ENCODE measurements at regions not wholly inside any gene's neighbourhood (a gene's known extent, or its start where the extent isn't known, plus 50 kb on each side); places are given as distances from the start of the nearest gene placed in this dataset.

DNA sequence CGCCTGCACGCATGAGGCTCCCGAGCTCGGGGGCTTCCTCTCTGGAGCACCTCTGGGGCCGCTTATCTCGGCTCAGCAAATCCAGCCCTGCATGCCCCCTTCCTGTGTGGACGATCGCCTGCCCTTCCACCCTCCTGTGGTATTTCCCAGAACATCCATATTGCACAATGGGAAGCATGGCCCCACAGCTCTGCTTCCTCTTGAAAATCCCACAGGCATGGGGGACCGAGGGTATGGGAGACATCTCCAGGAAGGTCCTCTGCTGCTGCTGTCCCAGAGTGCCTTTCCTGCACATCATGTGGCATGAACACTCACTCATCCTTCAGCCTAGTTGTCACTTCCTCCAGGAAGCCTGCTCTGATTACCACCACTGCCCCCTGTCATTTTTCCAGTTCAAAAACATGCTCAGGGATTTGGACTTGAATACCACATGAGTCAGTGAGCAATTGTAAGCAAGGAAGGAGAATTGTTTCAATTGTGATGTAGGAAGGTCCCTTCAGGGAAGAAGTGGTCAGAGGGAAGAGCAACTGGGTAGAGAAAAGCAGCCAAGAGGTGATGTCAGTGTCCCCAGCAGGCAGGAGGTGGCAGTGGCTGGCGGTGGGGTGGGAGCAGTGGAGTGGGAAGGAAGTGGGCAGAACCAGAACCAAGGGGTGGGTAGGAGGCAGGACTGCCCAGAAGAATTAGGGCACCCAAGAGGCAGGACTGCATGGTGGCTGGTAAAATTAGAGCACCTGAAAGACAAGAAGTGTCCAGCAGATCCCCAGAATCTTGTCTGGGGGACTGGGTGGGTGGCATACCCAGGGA lies 67.5 kb upstream of the ZMIZ1 start:
- TF ChIP-seq, protein P1, sequence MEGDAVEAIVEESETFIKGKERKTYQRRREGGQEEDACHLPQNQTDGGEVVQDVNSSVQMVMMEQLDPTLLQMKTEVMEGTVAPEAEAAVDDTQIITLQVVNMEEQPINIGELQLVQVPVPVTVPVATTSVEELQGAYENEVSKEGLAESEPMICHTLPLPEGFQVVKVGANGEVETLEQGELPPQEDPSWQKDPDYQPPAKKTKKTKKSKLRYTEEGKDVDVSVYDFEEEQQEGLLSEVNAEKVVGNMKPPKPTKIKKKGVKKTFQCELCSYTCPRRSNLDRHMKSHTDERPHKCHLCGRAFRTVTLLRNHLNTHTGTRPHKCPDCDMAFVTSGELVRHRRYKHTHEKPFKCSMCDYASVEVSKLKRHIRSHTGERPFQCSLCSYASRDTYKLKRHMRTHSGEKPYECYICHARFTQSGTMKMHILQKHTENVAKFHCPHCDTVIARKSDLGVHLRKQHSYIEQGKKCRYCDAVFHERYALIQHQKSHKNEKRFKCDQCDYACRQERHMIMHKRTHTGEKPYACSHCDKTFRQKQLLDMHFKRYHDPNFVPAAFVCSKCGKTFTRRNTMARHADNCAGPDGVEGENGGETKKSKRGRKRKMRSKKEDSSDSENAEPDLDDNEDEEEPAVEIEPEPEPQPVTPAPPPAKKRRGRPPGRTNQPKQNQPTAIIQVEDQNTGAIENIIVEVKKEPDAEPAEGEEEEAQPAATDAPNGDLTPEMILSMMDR (IDR thresholded peaks at IDR 0.05) = no peak
- no peak for TF ChIP-seq POLR2A (IDR thresholded peaks at IDR 0.05)
- no peak for TF ChIP-seq POLR2AphosphoS5 (IDR thresholded peaks at IDR 0.05)
- TF ChIP-seq EP300 (IDR thresholded peaks at IDR 0.05) = no peak

All from suprapubic skin (tissue), 4 donors.